H1 (cell line): ENCODE measurements at regions not wholly inside any gene's neighbourhood (a gene's known extent, or its start where the extent isn't known, plus 50 kb on each side); places are given as distances from the start of the nearest gene placed in this dataset.

ENCODE experiments used
- CTCF ChIA-PET: fragments of 300-600 bp; sonication (Branson Sonifier 250); formaldehyde crosslinking; loops from one replicate; lab custom pipeline; 2021; ENCODE audit not compliant: partially characterized antibody; lab: Charles Lee
- POLR2A ChIA-PET: fragments of 300-600 bp; sonication (Branson Sonifier 250); formaldehyde crosslinking; loops from one replicate; lab custom pipeline; 2021; ENCODE audit warnings: inconsistent platforms; ENCODE audit not compliant: partially characterized antibody; lab: Charles Lee
- DNase-seq, 2 experiments: peaks; one replicate each; pipeline versions ENCODE4 v3.0.0 to v3.0.0-alpha.2; 2010 to 2022; ENCODE audit warnings: low spot score in 2 of 2, low read depth in 1 of 2, mixed read lengths in 1 of 2
- FAIRE-seq: peaks from 2 replicates; lab custom pipeline; 2011; peaks lifted over from hg19 to GRCh38; lab: Jason Lieb, UNC
- H2AFZ ChIP-seq: 2 replicates; pipeline ENCODE4 v1.8.1; 2012; ENCODE audit warnings: low read length, inconsistent platforms
- H2AK5ac ChIP-seq: 2 replicates; pipeline ENCODE4 v1.6.1; 2013; ENCODE audit warnings: low read depth, low read length
- H2BK120ac ChIP-seq: replicated peaks from 2 replicates; pipeline ENCODE3; 2013; ENCODE audit warnings: low read depth, low read length, inconsistent platforms
- H2BK12ac ChIP-seq: 2 replicates; pipeline ENCODE4 v1.6.1; 2013; ENCODE audit warnings: low read depth, low read length
- H2BK15ac ChIP-seq: 2 replicates; pipeline ENCODE4 v1.6.1; 2013; ENCODE audit warnings: low read length
- H2BK20ac ChIP-seq: 2 replicates; pipeline ENCODE4 v1.6.1; 2013; ENCODE audit warnings: low read length
- H2BK5ac ChIP-seq: 2 replicates; pipeline ENCODE4 v1.6.1; 2013; ENCODE audit warnings: low read depth, low read length
- H3K14ac ChIP-seq: 2 replicates; pipeline ENCODE4 v1.6.1; 2013; ENCODE audit warnings: inconsistent platforms; ENCODE audit not compliant: insufficient read length
- H3K18ac ChIP-seq: 2 replicates; pipeline ENCODE4 v1.6.1; 2013; ENCODE audit warnings: low read length; ENCODE audit errors: extremely low read depth
- H3K23ac ChIP-seq: 2 replicates; pipeline ENCODE4 v1.6.1; 2013; ENCODE audit warnings: inconsistent platforms; ENCODE audit not compliant: insufficient read length
- H3K23me2 ChIP-seq: 2 replicates; pipeline ENCODE4 v1.6.1; 2013; ENCODE audit warnings: low read depth, low read length
- H3K27ac ChIP-seq: 2 replicates; pipeline ENCODE4 v1.6.1; 2011; ENCODE audit warnings: low read depth, low read length, inconsistent platforms
- H3K27me3 ChIP-seq, 4 experiments: replicated peaks in 1 of 4; 1 replicate in 1 of 4; 2 replicates in 3 of 4; pipeline versions ENCODE4 v1.6.1 to v1.8.1; 2011 to 2013; ENCODE audit warnings: low read length in 3 of 4, mild to moderate bottlenecking in 3 of 4, inconsistent platforms in 2 of 4, mixed read lengths in 2 of 4, moderate library complexity in 1 of 4; ENCODE audit not compliant: control insufficient read depth in 3 of 4, insufficient read depth in 3 of 4; ENCODE audit errors: extremely low read depth in 1 of 4
- H3K36me3 ChIP-seq, 4 experiments: 2 replicates each; pipeline versions ENCODE4 v1.6.1 to v1.8.1; 2011 to 2013; ENCODE audit warnings: mild to moderate bottlenecking in 4 of 4, low read length in 3 of 4, moderate library complexity in 2 of 4, control low read depth in 1 of 4, inconsistent platforms in 1 of 4; ENCODE audit not compliant: insufficient read depth in 4 of 4, control insufficient read depth in 2 of 4
- H3K4ac ChIP-seq: replicated peaks from 2 replicates; pipeline ENCODE3; 2013; ENCODE audit warnings: low read length, low read depth, mixed read lengths, inconsistent platforms; ENCODE audit not compliant: insufficient read length
- H3K4me1 ChIP-seq, 4 experiments: replicated peaks in 1 of 4; 1 replicate in 1 of 4; 2 replicates in 3 of 4; pipeline versions ENCODE4 v1.6.1 to v1.8.1; 2011 to 2013; ENCODE audit warnings: low read length in 3 of 4, inconsistent platforms in 2 of 4, mixed read lengths in 1 of 4; ENCODE audit not compliant: insufficient read depth in 4 of 4, control insufficient read depth in 3 of 4
- H3K4me2 ChIP-seq, 2 experiments: 2 replicates each; pipeline versions ENCODE4 v1.6.1 to v1.8.1; 2011 to 2013; ENCODE audit warnings: low read depth in 2 of 2, low read length in 2 of 2, control low read depth in 1 of 2, inconsistent platforms in 1 of 2, mild to moderate bottlenecking in 1 of 2; ENCODE audit not compliant: insufficient read depth in 1 of 2
- H3K4me3 ChIP-seq, 4 experiments: fragments of 200-600, 300-600 bp in 1 of 4; sonication (generic), shearing (Covaris generic), sonication (Bioruptor Twin) in 1 of 4; 2 replicates each; pipeline versions ENCODE4 v1.5.1 to v1.8.1; 2011 to 2016; ENCODE audit warnings: low read length in 4 of 4, low read depth in 3 of 4, control low read depth in 2 of 4, inconsistent platforms in 2 of 4, mild to moderate bottlenecking in 2 of 4, mixed read lengths in 1 of 4, moderate library complexity in 1 of 4; ENCODE audit not compliant: insufficient read depth in 2 of 4; ENCODE audit errors: extremely low read depth in 1 of 4
- H3K56ac ChIP-seq: replicated peaks from 2 replicates; pipeline ENCODE3; 2013; ENCODE audit warnings: low read depth, mild to moderate bottlenecking, mixed read lengths, low read length, inconsistent platforms; ENCODE audit not compliant: insufficient read length
- H3K79me1 ChIP-seq: 2 replicates; pipeline ENCODE4 v1.6.1; 2013; ENCODE audit warnings: low read depth, low read length, control low read depth
- H3K79me2 ChIP-seq, 2 experiments: 2 replicates each; pipeline versions ENCODE4 v1.6.1 to v1.8.1; 2012 to 2013; ENCODE audit warnings: low read length in 2 of 2, mild to moderate bottlenecking in 2 of 2, inconsistent platforms in 1 of 2; ENCODE audit not compliant: insufficient read depth in 2 of 2, control insufficient read depth in 1 of 2
- H3K9ac ChIP-seq, 4 experiments: replicated peaks in 1 of 4; 1 replicate in 1 of 4; 2 replicates in 3 of 4; pipeline versions ENCODE4 v1.6.1 to v1.8.1; 2011 to 2013; ENCODE audit warnings: low read depth in 3 of 4, low read length in 3 of 4, control low read depth in 2 of 4, mild to moderate bottlenecking in 2 of 4, moderate library complexity in 2 of 4, inconsistent platforms in 1 of 4; ENCODE audit errors: extremely low read depth in 1 of 4
- H3K9me3 ChIP-seq, 2 experiments: 2 replicates each; pipeline versions ENCODE4 v1.6.1 to v1.8.1; 2012 to 2013; ENCODE audit warnings: mild to moderate bottlenecking in 2 of 2, moderate library complexity in 2 of 2, control low read depth in 1 of 2, inconsistent platforms in 1 of 2, low read depth in 1 of 2, low read length in 1 of 2, mixed read lengths in 1 of 2; ENCODE audit not compliant: insufficient read depth in 2 of 2
- H4K20me1 ChIP-seq, 2 experiments: replicated peaks in 1 of 2; 2 replicates each; pipeline versions ENCODE3 to v1.8.1; 2011 to 2013; ENCODE audit warnings: inconsistent platforms in 2 of 2, low read length in 2 of 2, mild to moderate bottlenecking in 1 of 2; ENCODE audit not compliant: insufficient read depth in 2 of 2, control insufficient read depth in 1 of 2
- H4K5ac ChIP-seq: 2 replicates; pipeline ENCODE4 v1.6.1; 2013; ENCODE audit warnings: low read length, low read depth, mixed read lengths, inconsistent platforms; ENCODE audit not compliant: insufficient read length
- H4K8ac ChIP-seq: 2 replicates; pipeline ENCODE4 v1.8.0; 2013; ENCODE audit warnings: mild to moderate bottlenecking, moderate library complexity, low read length, inconsistent platforms; ENCODE audit not compliant: insufficient read depth; ENCODE audit errors: extremely low read depth
- H4K91ac ChIP-seq: replicated peaks from 2 replicates; pipeline ENCODE3; 2013; ENCODE audit warnings: low read length, mixed read lengths, inconsistent platforms; ENCODE audit not compliant: insufficient read length
- BCL11A ChIP-seq, 2 experiments: IDR thresholded peaks; one replicate each; pipeline ENCODE4 v1.6.1; 2011; ENCODE audit warnings: low read depth in 2 of 2, low read length in 2 of 2, mild to moderate bottlenecking in 2 of 2
- BRCA1 ChIP-seq: IDR thresholded peaks from 2 replicates; pipeline ENCODE4 v1.6.1; 2012; ENCODE audit warnings: low read depth, low read length, improper control_type of control experiment
- CBX8 ChIP-seq: fragments of 300-800, 300-1000 bp; sonication (generic); IDR thresholded peaks from 2 replicates; pipeline ENCODE4 v1.7.1; 2016; ENCODE audit warnings: low read depth, low read length, borderline replicate concordance
- CEBPB ChIP-seq: IDR thresholded peaks from 2 replicates; pipeline ENCODE4 v1.6.1; 2012; ENCODE audit warnings: low read depth, low read length
- CHD1 ChIP-seq: IDR thresholded peaks from 2 replicates; pipeline ENCODE4 v1.6.1; 2012; ENCODE audit warnings: low read depth, low read length, improper control_type of control experiment
- GABPA ChIP-seq: IDR thresholded peaks from 2 replicates; pipeline ENCODE4 v1.6.1; 2011; ENCODE audit warnings: mild to moderate bottlenecking, low read length, moderate library complexity, borderline replicate concordance; ENCODE audit not compliant: insufficient read depth
- HDAC2 ChIP-seq, 2 experiments: fragments of 300-600 bp in 1 of 2; sonication (generic) in 1 of 2; IDR thresholded peaks; 2 replicates each; pipeline ENCODE4 v1.6.1; 2011 to 2012; ENCODE audit warnings: low read depth in 2 of 2, low read length in 2 of 2, mild to moderate bottlenecking in 2 of 2, moderate library complexity in 2 of 2, borderline replicate concordance in 1 of 2, inconsistent platforms in 1 of 2
- NRF1 ChIP-seq: IDR thresholded peaks from 2 replicates; pipeline ENCODE4 v1.6.1; 2011; ENCODE audit warnings: mild to moderate bottlenecking, low read depth, low read length, improper control_type of control experiment
- PHF8 ChIP-seq: fragments of 200-600 bp; sonication (generic); conservative IDR thresholded peaks from 2 replicates; pipeline ENCODE4 v1.7.1; 2012; ENCODE audit warnings: low read depth, mild to moderate bottlenecking, inconsistent platforms, low read length, moderate library complexity
- POLR2A ChIP-seq, 2 experiments: IDR thresholded peaks; 1 replicate in 1 of 2; 2 replicates in 1 of 2; pipeline ENCODE4 v1.6.1; 2011; ENCODE audit warnings: low read depth in 2 of 2, low read length in 2 of 2, mild to moderate bottlenecking in 2 of 2; ENCODE audit errors: control extremely low read depth in 1 of 2
- RAD21 ChIP-seq, 2 experiments: IDR thresholded peaks in 1 of 2; conservative IDR thresholded peaks in 1 of 2; 2 replicates each; pipeline ENCODE4 v1.6.1; 2011; ENCODE audit warnings: low read depth in 2 of 2, low read length in 2 of 2, improper control_type of control experiment in 1 of 2, inconsistent platforms in 1 of 2, mild to moderate bottlenecking in 1 of 2, moderate library complexity in 1 of 2
- SIRT6 ChIP-seq: IDR thresholded peaks from one replicate; pipeline ENCODE4 v1.7.1; 2012; ENCODE audit warnings: low read length, inconsistent platforms
- SP1 ChIP-seq: IDR thresholded peaks from 2 replicates; pipeline ENCODE4 v1.6.1; 2011; ENCODE audit warnings: low read depth, low read length
- SP2 ChIP-seq: IDR thresholded peaks from 2 replicates; pipeline ENCODE4 v1.6.1; 2012; ENCODE audit warnings: mild to moderate bottlenecking, low read length, inconsistent platforms
- TAF1 ChIP-seq: IDR thresholded peaks from 2 replicates; pipeline ENCODE4 v1.6.1; 2011; ENCODE audit warnings: mild to moderate bottlenecking, low read depth, low read length

DNA sequence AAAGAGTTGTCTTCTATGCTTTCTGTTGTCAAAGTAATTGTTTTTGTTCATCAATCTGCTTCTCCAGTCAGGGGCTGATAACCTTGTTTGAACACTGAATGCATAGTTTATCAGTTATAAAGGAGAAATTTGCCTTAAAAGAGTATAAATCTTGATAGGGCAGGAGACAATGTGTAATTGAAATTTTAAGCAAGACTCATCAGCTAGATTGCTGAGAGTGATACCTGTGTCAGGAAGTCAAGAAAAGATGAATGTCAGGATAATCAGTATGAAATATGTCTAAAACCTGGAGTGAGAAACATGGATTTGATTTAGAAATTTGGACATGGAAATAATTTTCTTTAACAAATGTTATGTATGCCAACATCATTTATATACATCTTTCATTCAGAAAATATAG is 1258.1 kb downstream of the EFNA5 start:
- H3K14ac ChIP-seq: no peak overlapping the region
- H3K23me2 ChIP-seq: no peaks in the 10 kb centered on the region
- H3K9ac ChIP-seq: no peak overlapping the region
- H3K18ac ChIP-seq: no peak overlapping the region
- no peak overlapping the region for H3K27ac ChIP-seq
- H2AFZ ChIP-seq: no peak overlapping the region
- no peak overlapping the region for H2BK5ac ChIP-seq
- POLR2A ChIA-PET: no interaction called here
- TF ChIP-seq GABPA (no peak), POLR2A (IDR thresholded peaks at IDR 0.05; ENCODE audit: control extremely low read depth in 1 of 2, low read depth in 2 of 2, low read length in 2 of 2) (no peak), HDAC2 (IDR thresholded peaks at IDR 0.05; ENCODE audit: borderline replicate concordance in 1 of 2, low read depth in 2 of 2, low read length in 2 of 2) (no peak), BCL11A (IDR thresholded peaks at IDR 0.05; ENCODE audit: low read depth in 2 of 2, low read length in 2 of 2) (no peak), BRCA1 (no peak), PHF8 (no peak), CEBPB (no peak), SIRT6 (no peak), CBX8 (no peak), SP2 (no peak), CHD1 (no peak), NRF1 (no peak), SP1 (no peak), RAD21 (IDR thresholded peaks at IDR 0.05 in 1 of 2, conservative IDR thresholded peaks at IDR 0.05 in 1 of 2; ENCODE audit: low read depth in 2 of 2, low read length in 2 of 2) (no peak), TAF1 (no peak)
- TF ChIP-seq, all 59 proteins: peak for 0
- H4K20me1 ChIP-seq: no peaks in the 10 kb centered on the region
- no peak overlapping the region for H3K4ac ChIP-seq
- no peak overlapping the region for H3K56ac ChIP-seq
- DNase-seq (no peak), FAIRE-seq (no peak)
- no peak overlapping the region for H2BK15ac ChIP-seq
- H3K4me2 ChIP-seq: no peak overlapping the region
- no peaks in the 10 kb centered on the region for H3K9me3 ChIP-seq
- H3K4me3 ChIP-seq: no peak overlapping the region
- no peaks in the 10 kb centered on the region for H3K27me3 ChIP-seq
- H3K79me2 ChIP-seq: no peaks in the 10 kb centered on the region
- H2BK12ac ChIP-seq: no peak overlapping the region
- H4K91ac ChIP-seq: no peak overlapping the region
- no peaks in the 10 kb centered on the region for H3K79me1 ChIP-seq
- H2BK20ac ChIP-seq: no peak overlapping the region
- H3K4me1 ChIP-seq: no peaks in the 10 kb centered on the region
- H4K8ac ChIP-seq: no peak overlapping the region
- no peak overlapping the region for H4K5ac ChIP-seq
- no peak overlapping the region for H3K23ac ChIP-seq
- H3K36me3 ChIP-seq: no peaks in the 10 kb centered on the region
- H2AK5ac ChIP-seq: no peak overlapping the region
- no peak overlapping the region for H2BK120ac ChIP-seq
- CTCF ChIA-PET: interaction anchor here (0.6 kb wide), 1 partner anchor 355 kb away, joined by 4 read pairs; no protein-coding TSS in a partner anchor
